ENCODE measurements at regions not wholly inside any gene's neighbourhood (a gene's known extent, or its start where the extent isn't known, plus 50 kb on each side); places are given as distances from the start of the nearest gene placed in this dataset.
"Not testable (repeated sequence)": the region's sequence is repeated elsewhere in the genome, so short reads cannot be mapped to it uniquely, and the experiment has no call there.

DNA sequence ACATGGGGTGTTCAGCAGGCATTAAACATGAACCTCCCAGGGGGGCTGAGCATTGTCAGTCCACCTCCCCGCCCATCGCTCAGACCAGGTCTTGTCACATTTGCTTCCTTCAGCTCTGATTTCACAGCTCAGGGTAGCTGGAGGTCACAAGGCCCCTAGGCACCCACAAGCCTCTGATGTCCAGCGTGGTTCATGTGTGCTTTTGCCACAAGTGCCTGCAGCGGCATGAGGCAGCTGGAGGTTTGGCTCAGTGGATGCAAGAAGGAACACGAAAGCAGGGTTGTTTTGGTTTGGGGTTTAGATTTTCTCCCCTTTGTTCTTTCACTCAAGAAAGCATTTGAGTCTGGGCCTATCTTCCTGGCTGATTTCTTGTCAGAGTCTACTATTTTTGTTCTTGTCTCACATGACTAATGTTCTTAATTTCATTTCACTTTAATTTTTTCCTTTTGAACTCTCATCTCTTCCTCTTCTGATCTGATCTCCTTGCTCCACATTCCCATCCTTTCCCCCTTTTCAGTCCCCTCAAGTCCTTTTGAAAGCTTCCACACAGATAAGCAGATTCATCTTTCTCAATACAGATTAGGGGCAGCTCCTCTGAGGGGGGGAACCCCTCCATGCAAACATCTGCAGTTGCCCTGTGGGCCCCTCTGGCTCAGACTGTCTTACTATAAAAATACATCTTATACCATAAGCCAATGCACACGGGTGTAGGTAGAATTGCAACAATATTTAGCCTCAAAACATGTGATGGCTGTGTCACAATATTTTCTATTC lies 68.1 kb upstream of the CEP85L start:
- H3K27me3 ChIP-seq (ENCODE audit: low read depth): no peaks in the 10 kb centered on the region
- TF ChIP-seq, protein P1, sequence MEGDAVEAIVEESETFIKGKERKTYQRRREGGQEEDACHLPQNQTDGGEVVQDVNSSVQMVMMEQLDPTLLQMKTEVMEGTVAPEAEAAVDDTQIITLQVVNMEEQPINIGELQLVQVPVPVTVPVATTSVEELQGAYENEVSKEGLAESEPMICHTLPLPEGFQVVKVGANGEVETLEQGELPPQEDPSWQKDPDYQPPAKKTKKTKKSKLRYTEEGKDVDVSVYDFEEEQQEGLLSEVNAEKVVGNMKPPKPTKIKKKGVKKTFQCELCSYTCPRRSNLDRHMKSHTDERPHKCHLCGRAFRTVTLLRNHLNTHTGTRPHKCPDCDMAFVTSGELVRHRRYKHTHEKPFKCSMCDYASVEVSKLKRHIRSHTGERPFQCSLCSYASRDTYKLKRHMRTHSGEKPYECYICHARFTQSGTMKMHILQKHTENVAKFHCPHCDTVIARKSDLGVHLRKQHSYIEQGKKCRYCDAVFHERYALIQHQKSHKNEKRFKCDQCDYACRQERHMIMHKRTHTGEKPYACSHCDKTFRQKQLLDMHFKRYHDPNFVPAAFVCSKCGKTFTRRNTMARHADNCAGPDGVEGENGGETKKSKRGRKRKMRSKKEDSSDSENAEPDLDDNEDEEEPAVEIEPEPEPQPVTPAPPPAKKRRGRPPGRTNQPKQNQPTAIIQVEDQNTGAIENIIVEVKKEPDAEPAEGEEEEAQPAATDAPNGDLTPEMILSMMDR (IDR thresholded peaks at IDR 0.05; ENCODE audit: borderline replicate concordance): no peak
- no peaks in the 10 kb centered on the region for H3K36me3 ChIP-seq
- no peak for DNase-seq
- H3K4me3 ChIP-seq: no peak overlapping the region
- no peaks in the 10 kb centered on the region for H3K9me3 ChIP-seq (replicated peaks)
- intact Hi-C loops (cut with micrococcal nuclease): no loop called here
- H3K27ac ChIP-seq (replicated peaks): no peak overlapping the region
- no peaks in the 10 kb centered on the region for H3K4me1 ChIP-seq

DNA sequence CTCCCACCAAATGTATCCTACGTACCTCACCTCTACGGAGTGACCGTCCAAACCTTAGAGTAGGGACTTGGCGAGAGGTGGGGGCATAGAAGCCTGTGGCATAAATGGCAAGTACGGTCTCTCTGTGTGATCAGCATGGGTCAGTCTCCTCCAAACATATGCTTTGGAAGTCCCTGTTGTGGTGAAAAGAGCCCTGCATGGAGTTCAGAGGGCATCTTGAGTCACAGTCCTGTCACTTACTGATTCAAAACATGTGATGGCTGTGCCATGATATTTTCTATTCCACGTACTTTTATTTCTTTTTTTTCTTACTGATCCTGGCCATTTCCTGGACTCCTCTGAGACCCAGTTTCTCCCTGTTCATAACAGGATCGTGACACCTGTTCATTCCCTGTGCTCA lies 67.5 kb upstream of the CEP85L start:
- Histone ChIP-seq H3K4me3 (no peak overlapping the region), H3K27ac (replicated peaks) (no peak overlapping the region), H3K4me1 (no peaks in the 10 kb centered on the region), H3K36me3 (no peaks in the 10 kb centered on the region), H3K9me3 (replicated peaks) (no peaks in the 10 kb centered on the region), H3K27me3 (ENCODE audit: low read depth) (no peaks in the 10 kb centered on the region)
- TF ChIP-seq, protein P1 (IDR thresholded peaks at IDR 0.05; ENCODE audit: borderline replicate concordance): no peak
- intact Hi-C loops (cut with micrococcal nuclease): no loop called here
- no peak for DNase-seq

DNA sequence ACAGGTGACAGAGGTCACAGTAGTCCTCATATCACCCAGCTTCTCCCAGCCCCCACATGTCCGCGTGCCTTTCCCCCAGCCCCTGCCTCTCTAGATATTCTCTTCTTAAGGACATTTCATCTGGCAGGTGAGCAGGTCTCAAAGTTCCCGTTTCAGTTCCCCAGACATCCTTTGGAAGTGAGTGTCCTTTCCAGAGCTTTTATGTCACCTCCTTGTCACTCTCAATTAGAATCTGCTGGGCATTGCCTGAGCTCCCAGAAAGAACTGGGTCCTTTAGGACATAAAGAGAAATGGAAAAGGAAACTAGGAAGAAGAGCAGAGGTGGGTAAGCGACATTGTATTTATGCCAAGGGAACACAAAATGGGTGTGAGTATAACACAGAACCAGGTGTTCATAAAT lies 66.9 kb upstream of the CEP85L start:
- Histone ChIP-seq H3K27ac (replicated peaks) (no peak overlapping the region), H3K4me3 (no peak overlapping the region), H3K9me3 (replicated peaks) (no peaks in the 10 kb centered on the region), H3K27me3 (ENCODE audit: low read depth) (no peaks in the 10 kb centered on the region), H3K4me1 (no peaks in the 10 kb centered on the region), H3K36me3 (no peaks in the 10 kb centered on the region)
- DNase-seq: no peak
- TF ChIP-seq, protein P1 (IDR thresholded peaks at IDR 0.05; ENCODE audit: borderline replicate concordance): no peak
- intact Hi-C loops (cut with micrococcal nuclease): no loop called here

DNA sequence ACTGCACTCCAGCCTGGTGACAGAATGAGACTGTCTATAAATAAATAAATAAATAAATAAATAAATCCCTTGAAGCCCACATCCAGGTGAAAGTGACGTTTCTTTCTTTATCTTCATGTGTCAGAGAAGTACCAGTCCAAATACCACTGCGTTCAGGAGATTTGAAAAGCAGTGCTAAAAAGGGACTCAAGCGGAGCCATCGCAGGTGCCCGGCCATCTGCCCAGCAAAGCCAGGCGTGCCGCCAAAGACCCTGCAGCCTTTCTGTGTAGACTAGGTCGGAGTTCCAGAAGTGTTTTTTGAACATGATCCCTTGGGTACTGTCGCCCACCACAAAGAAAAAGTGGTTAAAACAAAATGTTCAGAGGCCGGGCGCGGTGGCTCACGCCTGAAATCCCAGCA lies 65.7 kb upstream of the CEP85L start:
- Histone ChIP-seq H3K4me3 (no peak overlapping the region), H3K27me3 (ENCODE audit: low read depth) (no peaks in the 10 kb centered on the region), H3K36me3 (no peaks in the 10 kb centered on the region), H3K4me1 (no peaks in the 10 kb centered on the region), H3K9me3 (replicated peaks) (no peaks in the 10 kb centered on the region), H3K27ac (replicated peaks) (no peak overlapping the region)
- intact Hi-C loops (cut with micrococcal nuclease): no loop called here
- no peak for DNase-seq
- TF ChIP-seq, protein P1 (IDR thresholded peaks at IDR 0.05; ENCODE audit: borderline replicate concordance): no peak

DNA sequence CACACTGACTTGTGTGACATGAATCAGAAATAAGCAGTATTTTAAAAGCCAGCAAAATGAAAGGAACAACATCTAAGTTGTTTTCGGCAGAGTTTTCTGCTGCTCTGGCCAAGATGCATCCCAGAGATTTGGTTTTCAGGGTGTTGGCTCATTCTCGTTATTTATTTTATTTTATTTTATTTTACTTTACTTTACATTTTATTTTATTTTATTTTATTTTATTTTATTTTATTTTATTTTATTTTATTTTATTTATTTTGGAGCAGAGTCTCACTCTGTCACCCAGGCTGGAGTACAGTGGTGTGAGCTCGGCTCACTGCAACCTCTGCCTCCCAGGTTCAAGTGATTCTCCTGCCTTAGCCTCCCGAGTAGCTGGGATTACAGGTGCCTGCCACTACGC lies 64.5 kb upstream of the CEP85L start:
- intact Hi-C loops (cut with micrococcal nuclease); H3K36me3 ChIP-seq; DNase-seq; H3K9me3 ChIP-seq (replicated peaks); H3K27ac ChIP-seq (replicated peaks); H3K4me3 ChIP-seq; H3K4me1 ChIP-seq; H3K27me3 ChIP-seq (ENCODE audit: low read depth): not testable (repeated sequence)

DNA sequence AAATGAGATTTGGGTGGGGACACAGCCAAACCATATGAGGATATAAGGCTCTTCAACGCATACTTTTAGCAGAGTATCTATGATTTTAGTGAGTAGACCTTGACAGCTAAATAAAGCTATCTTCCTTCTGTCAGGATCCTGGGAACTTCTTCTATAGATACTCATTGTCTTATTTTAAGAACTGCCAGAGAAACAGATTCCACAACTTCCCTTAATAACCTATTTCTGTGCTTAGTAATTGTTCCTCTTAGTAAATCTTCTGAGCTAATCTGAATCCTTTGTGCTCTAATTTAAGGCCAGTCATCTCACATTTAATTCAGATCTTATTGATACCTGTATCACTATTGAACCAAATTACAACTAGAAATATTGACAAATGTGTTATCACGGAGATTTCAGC lies 64.0 kb upstream of the CEP85L start:
- no peak for DNase-seq
- Histone ChIP-seq H3K27ac (replicated peaks) (no peak overlapping the region), H3K4me1 (no peaks in the 10 kb centered on the region), H3K4me3 (no peak overlapping the region), H3K36me3 (no peaks in the 10 kb centered on the region), H3K27me3 (ENCODE audit: low read depth) (no peaks in the 10 kb centered on the region), H3K9me3 (replicated peaks) (no peaks in the 10 kb centered on the region)
- intact Hi-C loops (cut with micrococcal nuclease): no loop called here
- TF ChIP-seq, protein P1 (IDR thresholded peaks at IDR 0.05; ENCODE audit: borderline replicate concordance): no peak

All from left ventricle myocardium inferior (tissue), 1 donor.